ENCODE measurements at regions not wholly inside any gene's neighbourhood (a gene's known extent, or its start where the extent isn't known, plus 50 kb on each side); places are given as distances from the start of the nearest gene placed in this dataset.
"Not testable (repeated sequence)": the region's sequence is repeated elsewhere in the genome, so short reads cannot be mapped to it uniquely, and the experiment has no call there.

DNA sequence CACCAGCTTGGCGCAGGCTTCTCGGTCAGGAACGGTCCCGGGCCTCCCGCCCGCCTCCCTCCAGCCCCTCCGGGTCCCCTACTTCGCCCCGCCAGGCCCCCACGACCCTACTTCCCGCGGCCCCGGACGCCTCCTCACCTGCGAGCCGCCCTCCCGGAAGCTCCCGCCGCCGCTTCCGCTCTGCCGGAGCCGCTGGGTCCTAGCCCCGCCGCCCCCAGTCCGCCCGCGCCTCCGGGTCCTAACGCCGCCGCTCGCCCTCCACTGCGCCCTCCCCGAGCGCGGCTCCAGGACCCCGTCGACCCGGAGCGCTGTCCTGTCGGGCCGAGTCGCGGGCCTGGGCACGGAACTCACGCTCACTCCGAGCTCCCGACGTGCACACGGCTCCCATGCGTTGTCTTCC is 422.3 kb downstream of the OR4F29 start:
- H2BK120ac ChIP-seq (ENCODE audit: low read depth, low read length); H3K27ac ChIP-seq (ENCODE audit: low read length, poor library complexity, severe bottlenecking); H2BK5ac ChIP-seq (ENCODE audit: low read depth, low read length, poor library complexity, severe bottlenecking); H3K9me3 ChIP-seq (ENCODE audit: control insufficient read depth, low read length); H3K23ac ChIP-seq (ENCODE audit: low read length in 2 of 2); H2BK15ac ChIP-seq (ENCODE audit: low read depth, poor library complexity, severe bottlenecking); H2AFZ ChIP-seq (ENCODE audit: low read depth, low read length); DNase-seq; H3K18ac ChIP-seq (ENCODE audit: low read depth in 1 of 2, low read length in 2 of 2); H3K36me3 ChIP-seq (ENCODE audit: control insufficient read depth in 1 of 2, insufficient read depth in 2 of 2, low read depth in 1 of 2, low read length in 2 of 2); H3K27me3 ChIP-seq (ENCODE audit: control insufficient read depth in 1 of 2, insufficient read depth in 1 of 2, low read length in 2 of 2); H4K91ac ChIP-seq (ENCODE audit: low read length); H3K4me2 ChIP-seq (ENCODE audit: low read length, poor library complexity, severe bottlenecking); H2AK5ac ChIP-seq (ENCODE audit: low read length, severe bottlenecking); H3K4ac ChIP-seq (ENCODE audit: low read depth in 1 of 2, low read length in 2 of 2); H3K14ac ChIP-seq (ENCODE audit: low read length in 2 of 2); H2BK12ac ChIP-seq (ENCODE audit: low read length in 2 of 2); H3K9ac ChIP-seq (ENCODE audit: low read length); H3K4me3 ChIP-seq (ENCODE audit: insufficient read depth in 1 of 2, low read depth in 1 of 2, low read length in 2 of 2); H3K4me1 ChIP-seq (ENCODE audit: control insufficient read depth, insufficient read depth, low read depth, low read length); H3K79me1 ChIP-seq (replicated peaks; ENCODE audit: low read length, poor library complexity, severe bottlenecking); H4K8ac ChIP-seq (ENCODE audit: low read length): not testable (repeated sequence)
- WGBS, result no CpG with 5 or more reads among the region's 52 CpGs

DNA sequence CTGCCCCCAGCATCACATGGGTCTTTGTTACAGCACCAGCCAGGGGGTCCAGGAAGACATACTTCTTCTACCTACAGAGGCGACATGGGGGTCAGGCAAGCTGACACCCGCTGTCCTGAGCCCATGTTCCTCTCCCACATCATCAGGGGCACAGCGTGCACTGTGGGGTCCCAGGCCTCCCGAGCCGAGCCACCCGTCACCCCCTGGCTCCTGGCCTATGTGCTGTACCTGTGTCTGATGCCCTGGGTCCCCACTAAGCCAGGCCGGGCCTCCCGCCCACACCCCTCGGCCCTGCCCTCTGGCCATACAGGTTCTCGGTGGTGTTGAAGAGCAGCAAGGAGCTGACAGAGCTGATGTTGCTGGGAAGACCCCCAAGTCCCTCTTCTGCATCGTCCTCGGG is 434.2 kb downstream of the OR4F29 start:
- WGBS, result no CpG with 5 or more reads among the region's 12 CpGs
- H3K36me3 ChIP-seq (ENCODE audit: control insufficient read depth in 1 of 2, insufficient read depth in 2 of 2, low read depth in 1 of 2, low read length in 2 of 2), result not testable (repeated sequence)

DNA sequence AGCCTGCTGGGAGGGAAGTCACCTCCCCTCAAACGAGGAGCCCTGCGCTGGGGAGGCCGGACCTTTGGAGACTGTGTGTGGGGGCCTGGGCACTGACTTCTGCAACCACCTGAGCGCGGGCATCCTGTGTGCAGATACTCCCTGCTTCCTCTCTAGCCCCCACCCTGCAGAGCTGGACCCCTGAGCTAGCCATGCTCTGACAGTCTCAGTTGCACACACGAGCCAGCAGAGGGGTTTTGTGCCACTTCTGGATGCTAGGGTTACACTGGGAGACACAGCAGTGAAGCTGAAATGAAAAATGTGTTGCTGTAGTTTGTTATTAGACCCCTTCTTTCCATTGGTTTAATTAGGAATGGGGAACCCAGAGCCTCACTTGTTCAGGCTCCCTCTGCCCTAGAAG is 435.5 kb downstream of the OR4F29 start:
- not testable (repeated sequence) for H2BK12ac ChIP-seq (ENCODE audit: low read length in 2 of 2); H3K9ac ChIP-seq (ENCODE audit: low read length); H3K27ac ChIP-seq (ENCODE audit: low read length, poor library complexity, severe bottlenecking); H2BK15ac ChIP-seq (ENCODE audit: low read depth, poor library complexity, severe bottlenecking); H3K14ac ChIP-seq (ENCODE audit: low read length in 2 of 2); H2BK5ac ChIP-seq (ENCODE audit: low read depth, low read length, poor library complexity, severe bottlenecking); H3K4me2 ChIP-seq (ENCODE audit: low read length, poor library complexity, severe bottlenecking); H2AFZ ChIP-seq (ENCODE audit: low read depth, low read length); H4K91ac ChIP-seq (ENCODE audit: low read length); H2BK120ac ChIP-seq (ENCODE audit: low read depth, low read length); H4K8ac ChIP-seq (ENCODE audit: low read length); DNase-seq; H3K23ac ChIP-seq (ENCODE audit: low read length in 2 of 2); H2AK5ac ChIP-seq (ENCODE audit: low read length, severe bottlenecking); H3K36me3 ChIP-seq (ENCODE audit: control insufficient read depth in 1 of 2, insufficient read depth in 2 of 2, low read depth in 1 of 2, low read length in 2 of 2); H3K4ac ChIP-seq (ENCODE audit: low read depth in 1 of 2, low read length in 2 of 2); H3K27me3 ChIP-seq (ENCODE audit: control insufficient read depth in 1 of 2, insufficient read depth in 1 of 2, low read length in 2 of 2); H3K4me3 ChIP-seq (ENCODE audit: insufficient read depth in 1 of 2, low read depth in 1 of 2, low read length in 2 of 2); H3K4me1 ChIP-seq (ENCODE audit: control insufficient read depth, insufficient read depth, low read depth, low read length); H3K79me1 ChIP-seq (replicated peaks; ENCODE audit: low read length, poor library complexity, severe bottlenecking); H3K18ac ChIP-seq (ENCODE audit: low read depth in 1 of 2, low read length in 2 of 2); H3K9me3 ChIP-seq (ENCODE audit: control insufficient read depth, low read length)
- WGBS, result no CpG with 5 or more reads among the region's 6 CpGs

More for the DNA sequence above, 434.2 kb downstream of the OR4F29 start:
- not testable (repeated sequence) for DNase-seq; H4K91ac ChIP-seq (ENCODE audit: low read length); H2AK5ac ChIP-seq (ENCODE audit: low read length, severe bottlenecking); H3K4me3 ChIP-seq (ENCODE audit: insufficient read depth in 1 of 2, low read depth in 1 of 2, low read length in 2 of 2); H3K23ac ChIP-seq (ENCODE audit: low read length in 2 of 2); H3K14ac ChIP-seq (ENCODE audit: low read length in 2 of 2); H2BK120ac ChIP-seq (ENCODE audit: low read depth, low read length); H4K8ac ChIP-seq (ENCODE audit: low read length); H3K27me3 ChIP-seq (ENCODE audit: control insufficient read depth in 1 of 2, insufficient read depth in 1 of 2, low read length in 2 of 2); H2BK12ac ChIP-seq (ENCODE audit: low read length in 2 of 2); H3K4me1 ChIP-seq (ENCODE audit: control insufficient read depth, insufficient read depth, low read depth, low read length); H2AFZ ChIP-seq (ENCODE audit: low read depth, low read length); H3K4ac ChIP-seq (ENCODE audit: low read depth in 1 of 2, low read length in 2 of 2); H3K79me1 ChIP-seq (replicated peaks; ENCODE audit: low read length, poor library complexity, severe bottlenecking); H3K9ac ChIP-seq (ENCODE audit: low read length); H3K18ac ChIP-seq (ENCODE audit: low read depth in 1 of 2, low read length in 2 of 2); H2BK5ac ChIP-seq (ENCODE audit: low read depth, low read length, poor library complexity, severe bottlenecking); H3K9me3 ChIP-seq (ENCODE audit: control insufficient read depth, low read length); H3K27ac ChIP-seq (ENCODE audit: low read length, poor library complexity, severe bottlenecking); H3K4me2 ChIP-seq (ENCODE audit: low read length, poor library complexity, severe bottlenecking); H2BK15ac ChIP-seq (ENCODE audit: low read depth, poor library complexity, severe bottlenecking)

DNA sequence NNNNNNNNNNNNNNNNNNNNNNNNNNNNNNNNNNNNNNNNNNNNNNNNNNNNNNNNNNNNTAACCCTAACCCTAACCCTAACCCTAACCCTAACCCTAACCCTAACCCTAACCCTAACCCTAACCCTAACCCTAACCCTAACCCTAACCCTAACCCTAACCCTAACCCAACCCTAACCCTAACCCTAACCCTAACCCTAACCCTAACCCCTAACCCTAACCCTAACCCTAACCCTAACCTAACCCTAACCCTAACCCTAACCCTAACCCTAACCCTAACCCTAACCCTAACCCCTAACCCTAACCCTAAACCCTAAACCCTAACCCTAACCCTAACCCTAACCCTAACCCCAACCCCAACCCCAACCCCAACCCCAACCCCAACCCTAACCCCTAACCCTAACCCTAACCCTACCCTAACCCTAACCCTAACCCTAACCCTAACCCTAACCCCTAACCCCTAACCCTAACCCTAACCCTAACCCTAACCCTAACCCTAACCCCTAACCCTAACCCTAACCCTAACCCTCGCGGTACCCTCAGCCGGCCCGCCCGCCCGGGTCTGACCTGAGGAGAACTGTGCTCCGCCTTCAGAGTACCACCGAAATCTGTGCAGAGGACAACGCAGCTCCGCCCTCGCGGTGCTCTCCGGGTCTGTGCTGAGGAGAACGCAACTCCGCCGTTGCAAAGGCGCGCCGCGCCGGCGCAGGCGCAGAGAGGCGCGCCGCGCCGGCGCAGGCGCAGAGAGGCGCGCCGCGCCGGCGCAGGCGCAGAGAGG is 441.3 kb downstream of the OR4F29 start:
- H3K23ac ChIP-seq (ENCODE audit: low read length in 2 of 2); H3K18ac ChIP-seq (ENCODE audit: low read depth in 1 of 2, low read length in 2 of 2); H3K9ac ChIP-seq (ENCODE audit: low read length); H3K4ac ChIP-seq (ENCODE audit: low read depth in 1 of 2, low read length in 2 of 2); H3K4me1 ChIP-seq (ENCODE audit: control insufficient read depth, insufficient read depth, low read depth, low read length); DNase-seq; H4K91ac ChIP-seq (ENCODE audit: low read length); H2AK5ac ChIP-seq (ENCODE audit: low read length, severe bottlenecking); H2BK15ac ChIP-seq (ENCODE audit: low read depth, poor library complexity, severe bottlenecking); H3K79me1 ChIP-seq (replicated peaks; ENCODE audit: low read length, poor library complexity, severe bottlenecking); H3K27ac ChIP-seq (ENCODE audit: low read length, poor library complexity, severe bottlenecking); H3K4me3 ChIP-seq (ENCODE audit: insufficient read depth in 1 of 2, low read depth in 1 of 2, low read length in 2 of 2); H2BK12ac ChIP-seq (ENCODE audit: low read length in 2 of 2); H3K14ac ChIP-seq (ENCODE audit: low read length in 2 of 2); H2AFZ ChIP-seq (ENCODE audit: low read depth, low read length); H3K9me3 ChIP-seq (ENCODE audit: control insufficient read depth, low read length); H3K4me2 ChIP-seq (ENCODE audit: low read length, poor library complexity, severe bottlenecking); H3K27me3 ChIP-seq (ENCODE audit: control insufficient read depth in 1 of 2, insufficient read depth in 1 of 2, low read length in 2 of 2); H4K8ac ChIP-seq (ENCODE audit: low read length); H3K36me3 ChIP-seq (ENCODE audit: control insufficient read depth in 1 of 2, insufficient read depth in 2 of 2, low read depth in 1 of 2, low read length in 2 of 2); H2BK5ac ChIP-seq (ENCODE audit: low read depth, low read length, poor library complexity, severe bottlenecking); H2BK120ac ChIP-seq (ENCODE audit: low read depth, low read length): not testable (repeated sequence)
- no CpG with 5 or more reads among the region's 37 CpGs for WGBS

Data from mesenchymal stem cell (in vitro differentiated cells and primary cell).